K562 (cell line): ENCODE measurements at regions not wholly inside any gene's neighbourhood (a gene's known extent, or its start where the extent isn't known, plus 50 kb on each side); places are given as distances from the start of the nearest gene placed in this dataset.

Experiments
- BMI1 ChIP-seq: fragments of 150-350 bp; IDR thresholded peaks from 2 replicates; pipeline ENCODE4 v1.6.1; 2014; ENCODE audit warnings: low read length
- CBX1 ChIP-seq: sonication (generic); IDR thresholded peaks from 2 replicates; pipeline ENCODE4 v1.6.1; 2016; ENCODE audit warnings: antibody characterized with exemption, low read depth, mild to moderate bottlenecking
- CREM ChIP-seq: IDR thresholded peaks from 2 replicates; pipeline ENCODE4 v1.6.1; 2014; ENCODE audit warnings: antibody characterized with exemption, low read depth
- CTCF ChIP-seq, 3 experiments: IDR thresholded peaks in 2 of 3; conservative IDR thresholded peaks in 1 of 3; 2 replicates each; pipeline ENCODE4 v1.5.1; 2011 to 2012; ENCODE audit warnings: low read length in 3 of 3, mild to moderate bottlenecking in 3 of 3, control low read depth in 2 of 3, improper control_type of control experiment in 1 of 3, inconsistent platforms in 1 of 3, low read depth in 1 of 3, mixed read lengths in 1 of 3, moderate library complexity in 1 of 3; ENCODE audit not compliant: insufficient read depth in 2 of 3
- FOXJ3 ChIP-seq: sonication (generic); formaldehyde crosslinking; IDR thresholded peaks from 2 replicates; pipeline ENCODE4 v1.4.0; 2020; ENCODE audit warnings: mild to moderate bottlenecking, missing genetic modification reagents
- GATA2 ChIP-seq: sonication (generic); formaldehyde crosslinking; IDR thresholded peaks from 2 replicates; pipeline ENCODE4 v1.4.0; 2020; ENCODE audit warnings: mild to moderate bottlenecking, missing genetic modification reagents
- PPARD ChIP-seq: fragments of 250-450 bp; sonication (Bioruptor Pico); IDR thresholded peaks from 2 replicates; pipeline ENCODE4 v1.8.0; 2022; ENCODE audit warnings: inconsistent platforms, mild to moderate bottlenecking, moderate library complexity
- RERE ChIP-seq: sonication (generic); formaldehyde crosslinking; IDR thresholded peaks from 2 replicates; pipeline ENCODE4 v1.8.0; 2023; ENCODE audit warnings: missing genetic modification reagents, mild to moderate bottlenecking, borderline replicate concordance
- RREB1 ChIP-seq: fragments of 250-450 bp; sonication (Bioruptor Pico); IDR thresholded peaks from 2 replicates; pipeline ENCODE4 v1.4.0; 2020
- STAT5A ChIP-seq: IDR thresholded peaks from 2 replicates; pipeline ENCODE4 v1.6.1; 2012; ENCODE audit warnings: low read length, inconsistent platforms, borderline replicate concordance
- ZHX1 ChIP-seq: fragments of 150-350 bp; conservative IDR thresholded peaks from 2 replicates; pipeline ENCODE4 v1.6.1; 2014; ENCODE audit warnings: low read length
- ZKSCAN1 ChIP-seq: fragments of 150-350 bp; IDR thresholded peaks from 2 replicates; pipeline ENCODE4 v1.6.1; 2016; ENCODE audit warnings: low read depth, low read length

GRCh38 chr17:34171245-34171818, 83.8 kb upstream of the CCL2 start (continued):
- TF ChIP-seq CTCF (IDR thresholded peaks at IDR 0.05 in 2 of 3, conservative IDR thresholded peaks at IDR 0.05 in 1 of 3; ENCODE audit: insufficient read depth in 2 of 3, low read depth in 1 of 3, low read length in 3 of 3) (peak; percentile 81 to 92 (median 89)), BMI1 (no peak), FOXJ3 (CRISPR knock-in tag) (no peak), RERE (CRISPR knock-in tag) (no peak), CREM (peak; percentile 35; the same call in 1 of the 2 replicates), STAT5A (0 out of 2 replicates have a peak, but pooled peaks have one; percentile 13), GATA2 (peak; percentile 59), ZHX1 (no peak), CBX1 (no peak), ZKSCAN1 (peak; percentile 39; the same call in 1 of the 2 replicates), RREB1 (no peak), PPARD (CRISPR knock-in tag) (no peak)
